Neuronal stem cell (in vitro differentiated cells): ENCODE measurements at regions not wholly inside any gene's neighbourhood (a gene's known extent, or its start where the extent isn't known, plus 50 kb on each side); places are given as distances from the start of the nearest gene placed in this dataset.

Source experiments
- DNase-seq: peaks from one replicate; pipeline ENCODE4 v3.0.0-alpha.2; 2013; ENCODE audit warnings: low spot score
- H2AFZ ChIP-seq: one replicate; pipeline ENCODE4 v1.6.1; 2013; ENCODE audit warnings: mild to moderate bottlenecking, low read length, inconsistent platforms
- H2AK5ac ChIP-seq: 2 replicates; pipeline ENCODE4 v1.6.1; 2013; ENCODE audit warnings: low read depth, mild to moderate bottlenecking, inconsistent platforms, low read length, moderate library complexity, mixed read lengths
- H2BK120ac ChIP-seq: 2 replicates; pipeline ENCODE4 v1.6.1; 2013; ENCODE audit warnings: low read depth, mild to moderate bottlenecking, inconsistent platforms, low read length, moderate library complexity, mixed read lengths
- H2BK12ac ChIP-seq: one replicate; pipeline ENCODE4 v1.6.1; 2013; ENCODE audit warnings: low read length, inconsistent platforms
- H2BK15ac ChIP-seq: 2 replicates; pipeline ENCODE4 v1.6.1; 2013; ENCODE audit warnings: mild to moderate bottlenecking, low read length, inconsistent platforms, mixed read lengths
- H2BK5ac ChIP-seq: one replicate; pipeline ENCODE4 v1.6.1; 2013; ENCODE audit warnings: inconsistent platforms, mild to moderate bottlenecking, low read length, moderate library complexity
- H3K14ac ChIP-seq: one replicate; pipeline ENCODE4 v1.6.1; 2013; ENCODE audit warnings: low read length, inconsistent platforms
- H3K18ac ChIP-seq: 2 replicates; pipeline ENCODE4 v1.6.1; 2013; ENCODE audit warnings: low read length, inconsistent platforms
- H3K23ac ChIP-seq: 2 replicates; pipeline ENCODE4 v1.6.1; 2013; ENCODE audit warnings: low read depth, mild to moderate bottlenecking, mixed read lengths, low read length, inconsistent platforms; ENCODE audit not compliant: poor library complexity
- H3K27ac ChIP-seq: replicated peaks from 3 replicates; pipeline ENCODE4 v1.5.1; 2013; ENCODE audit warnings: low read length, inconsistent platforms
- H3K27me3 ChIP-seq, 3 experiments: 2 replicates each; pipeline ENCODE4 v1.6.1; 2013; ENCODE audit warnings: low read length in 3 of 3, mild to moderate bottlenecking in 2 of 3, inconsistent platforms in 1 of 3, low read depth in 1 of 3, mixed read lengths in 1 of 3, moderate library complexity in 1 of 3; ENCODE audit not compliant: control insufficient read depth in 3 of 3, insufficient read depth in 3 of 3
- H3K36me3 ChIP-seq, 2 donors: replicated peaks in 1 of 2; 2 replicates each; pipeline ENCODE4 v1.6.1; 2013; ENCODE audit warnings: low read length in 2 of 2; ENCODE audit not compliant: control insufficient read depth in 2 of 2, insufficient read depth in 2 of 2
- H3K4ac ChIP-seq: 2 replicates; pipeline ENCODE4 v1.6.1; 2013; ENCODE audit warnings: inconsistent platforms, mild to moderate bottlenecking, low read length, moderate library complexity
- H3K4me1 ChIP-seq, 2 donors: 1 replicate in 1 of 2; 2 replicates in 1 of 2; pipeline ENCODE4 v1.6.1; 2013; ENCODE audit warnings: low read length in 2 of 2, low read depth in 1 of 2; ENCODE audit not compliant: control insufficient read depth in 2 of 2, insufficient read depth in 1 of 2
- H3K4me2 ChIP-seq: one replicate; pipeline ENCODE4 v1.6.1; 2013; ENCODE audit warnings: mild to moderate bottlenecking, low read length, inconsistent platforms; ENCODE audit not compliant: insufficient read depth, poor library complexity, severe bottlenecking
- H3K4me3 ChIP-seq, 2 donors: 2 replicates each; pipeline ENCODE4 v1.5.1; 2013; ENCODE audit warnings: low read length in 2 of 2, mild to moderate bottlenecking in 2 of 2, inconsistent platforms in 1 of 2, moderate library complexity in 1 of 2
- H3K79me1 ChIP-seq: one replicate; pipeline ENCODE4 v1.6.1; 2013; ENCODE audit warnings: low read depth, mild to moderate bottlenecking, inconsistent platforms, low read length, moderate library complexity
- H3K9ac ChIP-seq: one replicate; pipeline ENCODE4 v1.6.1; 2013; ENCODE audit warnings: mild to moderate bottlenecking, low read depth, low read length, inconsistent platforms; ENCODE audit not compliant: poor library complexity
- H3K9me3 ChIP-seq, 2 donors: replicated peaks in 1 of 2; 2 replicates each; pipeline versions ENCODE3 to v1.6.1; 2013; ENCODE audit warnings: low read length in 2 of 2, mild to moderate bottlenecking in 2 of 2, inconsistent platforms in 1 of 2, low read depth in 1 of 2, mixed read lengths in 1 of 2, moderate library complexity in 1 of 2; ENCODE audit not compliant: control insufficient read depth in 2 of 2, insufficient read depth in 1 of 2
- H4K8ac ChIP-seq: one replicate; pipeline ENCODE4 v1.6.1; 2013; ENCODE audit warnings: low read depth, mild to moderate bottlenecking, inconsistent platforms, low read length, moderate library complexity
- H4K91ac ChIP-seq: one replicate; pipeline ENCODE4 v1.6.1; 2013; ENCODE audit warnings: low read length, low read depth, mild to moderate bottlenecking, inconsistent platforms; ENCODE audit not compliant: poor library complexity
- WGBS, 2 donors: extraction: QIAGEN DNeasy Blood & Tissue Kit; methylation state at CpG; one replicate each; pipeline ENCODE4 v1.1.7; 2013; ENCODE audit warnings: missing lambda C conversion rate in 2 of 2, mixed read lengths in 1 of 2; ENCODE audit not compliant: insufficient read length in 2 of 2, insufficient replicate concordance in 1 of 2; ENCODE audit errors: extremely low coverage in 2 of 2; 5-methylcytosine and 5-hydroxymethylcytosine counted together

DNA sequence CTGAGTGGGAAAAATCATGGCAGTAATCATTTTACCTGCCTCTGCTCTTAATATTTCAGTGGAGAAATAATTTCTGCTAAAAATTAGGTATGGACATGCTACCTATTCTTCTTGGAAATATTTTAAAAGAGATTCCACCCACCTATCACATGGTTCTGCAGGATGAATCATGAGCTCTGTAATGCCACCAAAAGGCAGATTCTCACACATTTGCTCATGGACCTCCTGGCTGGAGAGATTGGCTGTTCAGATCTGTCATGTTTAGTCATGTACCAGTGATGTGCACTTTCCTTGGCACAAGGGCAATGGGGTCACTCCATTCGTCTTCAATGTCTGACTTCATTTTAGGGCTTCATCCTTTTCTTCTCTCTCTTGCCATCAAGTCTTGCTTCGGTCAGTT, 101.8 kb upstream of the MBNL2 start:
- no peaks in the 10 kb centered on the region for H3K36me3 ChIP-seq
- no peak overlapping the region for H4K91ac ChIP-seq
- no peaks in the 10 kb centered on the region for H3K9me3 ChIP-seq
- no peak overlapping the region for H3K4me3 ChIP-seq
- H3K79me1 ChIP-seq = no peaks in the 10 kb centered on the region
- H4K8ac ChIP-seq = no peak overlapping the region
- no peak overlapping the region for H3K4ac ChIP-seq
- H3K4me1 ChIP-seq = peaks cover 4 to 7% of the 10 kb centered on the region in 2 donors
- no peak overlapping the region for H2BK120ac ChIP-seq
- H3K27ac ChIP-seq = no peak overlapping the region
- peaks cover 0 to 65% (median 0%) of the 10 kb centered on the region in 3 experiments for H3K27me3 ChIP-seq
- no peak overlapping the region for H3K9ac ChIP-seq
- no peak for DNase-seq
- no peak overlapping the region for H3K14ac ChIP-seq
- no peak overlapping the region for H2BK15ac ChIP-seq
- H2BK5ac ChIP-seq = no peak overlapping the region
- no peak overlapping the region for H2AK5ac ChIP-seq
- H3K18ac ChIP-seq = no peak overlapping the region
- no peak overlapping the region for H3K4me2 ChIP-seq
- H3K23ac ChIP-seq = no peak overlapping the region
- H2BK12ac ChIP-seq = no peak overlapping the region
- H2AFZ ChIP-seq = no peak overlapping the region
- no CpG with 5 or more reads among the region's 2 CpGs for WGBS, 2 donors

DNA sequence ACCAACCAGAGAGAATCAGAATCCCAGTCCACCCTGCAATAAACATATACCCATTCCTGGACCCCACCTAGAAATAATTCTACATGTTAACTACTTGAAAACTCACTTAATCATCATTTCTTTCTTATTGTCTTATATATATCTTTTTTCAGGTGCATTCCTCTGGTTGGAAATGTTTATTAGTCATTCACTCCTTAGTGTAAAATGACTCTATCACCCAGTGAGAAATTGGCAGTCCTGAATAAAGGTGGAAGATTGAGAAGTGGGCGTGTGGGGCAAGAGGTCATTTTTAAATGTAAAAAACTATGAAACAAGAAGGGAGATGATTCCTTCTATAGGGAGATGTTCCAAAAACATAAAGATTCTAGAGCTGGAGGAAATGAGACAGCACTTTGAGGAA, 101.2 kb upstream of the MBNL2 start:
- WGBS, 2 donors = no CpG with 5 or more reads among the region's 1 CpG
- no peaks in the 10 kb centered on the region for H3K9me3 ChIP-seq
- no peak overlapping the region for H3K23ac ChIP-seq
- no peak overlapping the region for H3K14ac ChIP-seq
- no peak overlapping the region for H2AK5ac ChIP-seq
- H2BK120ac ChIP-seq = no peak overlapping the region
- H4K8ac ChIP-seq = no peak overlapping the region
- no peak overlapping the region for H3K27ac ChIP-seq
- no peak for DNase-seq
- H3K27me3 ChIP-seq = peaks cover 0 to 67% (median 0%) of the 10 kb centered on the region in 3 experiments
- no peak overlapping the region for H2AFZ ChIP-seq
- no peak overlapping the region for H2BK15ac ChIP-seq
- no peak overlapping the region for H4K91ac ChIP-seq
- H3K18ac ChIP-seq = no peak overlapping the region
- H3K4ac ChIP-seq = no peak overlapping the region
- H3K4me3 ChIP-seq = no peak overlapping the region
- H3K36me3 ChIP-seq = no peaks in the 10 kb centered on the region
- no peak overlapping the region for H2BK12ac ChIP-seq
- no peaks in the 10 kb centered on the region for H3K79me1 ChIP-seq
- H3K9ac ChIP-seq = no peak overlapping the region
- no peak overlapping the region for H3K4me2 ChIP-seq
- H3K4me1 ChIP-seq = peaks cover 5 to 11% of the 10 kb centered on the region in 2 donors
- no peak overlapping the region for H2BK5ac ChIP-seq

DNA sequence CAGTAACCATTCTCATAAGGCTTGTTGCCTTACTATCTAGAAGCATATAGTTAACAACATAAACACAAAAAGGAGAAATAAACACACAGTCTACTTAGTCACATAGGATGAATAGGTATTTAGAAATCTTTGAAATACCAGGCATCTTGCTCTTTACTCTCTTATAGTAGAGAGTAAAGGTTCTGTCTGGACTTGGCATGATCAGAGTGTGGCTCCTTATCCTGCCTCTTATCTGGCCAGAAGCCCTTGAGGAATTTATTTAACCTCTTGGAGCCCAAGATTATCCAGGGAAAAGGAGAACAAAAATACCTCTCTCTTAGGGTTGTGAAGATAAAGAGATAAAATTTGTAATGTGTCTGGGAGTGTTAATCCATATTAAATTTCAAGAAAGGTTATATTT, 100.2 kb upstream of the MBNL2 start:
- Histone ChIP-seq H3K4me3 (no peak overlapping the region), H2BK12ac (no peak overlapping the region), H2AK5ac (no peak overlapping the region), H2BK120ac (no peak overlapping the region), H3K4me2 (no peak overlapping the region), H2BK15ac (no peak overlapping the region), H3K9me3 (no peaks in the 10 kb centered on the region), H3K79me1 (no peaks in the 10 kb centered on the region), H3K9ac (no peak overlapping the region), H3K27me3 (peaks cover 0 to 64% (median 0%) of the 10 kb centered on the region in 3 experiments), H3K4ac (no peak overlapping the region), H4K8ac (no peak overlapping the region), H4K91ac (no peak overlapping the region), H2AFZ (no peak overlapping the region), H3K27ac (no peak overlapping the region), H3K36me3 (no peaks in the 10 kb centered on the region), H3K23ac (no peak overlapping the region), H3K4me1 (peaks cover 5 to 13% of the 10 kb centered on the region in 2 donors), H3K14ac (no peak overlapping the region), H2BK5ac (no peak overlapping the region), H3K18ac (no peak overlapping the region)
- no peak for DNase-seq

DNA sequence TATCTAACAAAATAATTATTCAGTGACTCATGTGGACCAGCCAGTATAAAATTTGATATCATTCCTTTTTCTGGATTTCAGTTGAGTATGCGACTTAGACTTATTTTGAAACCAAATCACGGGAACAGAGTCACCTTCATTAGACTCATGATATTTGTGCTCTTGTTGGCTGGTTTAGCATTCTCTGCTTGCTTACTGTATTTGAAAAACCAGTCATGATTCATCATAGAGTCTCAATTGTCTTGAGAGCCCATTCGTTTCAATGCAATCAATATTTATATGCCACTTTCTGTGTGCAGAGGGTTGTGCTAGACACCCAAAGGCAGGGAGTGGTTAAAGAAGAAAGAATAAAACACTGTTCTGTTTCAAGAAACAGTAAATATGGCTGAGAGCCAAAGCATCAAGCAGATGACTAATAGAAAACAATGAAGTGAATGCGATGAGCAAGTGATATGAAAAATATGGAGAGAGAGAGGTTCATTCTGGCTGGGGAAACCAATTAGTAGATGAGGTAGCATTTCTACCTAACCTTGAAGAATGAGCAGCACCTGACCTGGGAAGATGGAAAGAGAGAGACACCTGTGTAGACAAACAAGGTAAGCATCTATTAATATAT, 99.6 kb upstream of the MBNL2 start:
- H4K8ac ChIP-seq = no peak overlapping the region
- no peak for DNase-seq
- no peaks in the 10 kb centered on the region for H3K36me3 ChIP-seq
- no peak overlapping the region for H3K14ac ChIP-seq
- H3K4me2 ChIP-seq = no peak overlapping the region
- no peak overlapping the region for H2BK12ac ChIP-seq
- H2BK120ac ChIP-seq = no peak overlapping the region
- no peak overlapping the region for H3K4me3 ChIP-seq
- peaks cover 5 to 13% of the 10 kb centered on the region in 2 donors for H3K4me1 ChIP-seq
- H3K79me1 ChIP-seq = no peaks in the 10 kb centered on the region
- WGBS, 2 donors = no CpG with 5 or more reads among the region's 4 CpGs
- H3K27me3 ChIP-seq = peaks cover 0 to 60% (median 0%) of the 10 kb centered on the region in 3 experiments
- no peaks in the 10 kb centered on the region for H3K9me3 ChIP-seq
- no peak overlapping the region for H2AK5ac ChIP-seq
- H2AFZ ChIP-seq = no peak overlapping the region
- no peak overlapping the region for H2BK15ac ChIP-seq
- H4K91ac ChIP-seq = no peak overlapping the region
- H3K23ac ChIP-seq = no peak overlapping the region
- H3K18ac ChIP-seq = no peak overlapping the region
- H2BK5ac ChIP-seq = no peak overlapping the region
- no peak overlapping the region for H3K4ac ChIP-seq
- no peak overlapping the region for H3K9ac ChIP-seq
- no peak overlapping the region for H3K27ac ChIP-seq
